Naive thymus-derived CD4-positive, alpha-beta T cell (primary cell): ENCODE measurements at regions not wholly inside any gene's neighbourhood (a gene's known extent, or its start where the extent isn't known, plus 50 kb on each side); places are given as distances from the start of the nearest gene placed in this dataset.
A peak's percentile ranks its signal among the peaks of the same experiment; 100 is the strongest.
"Not testable (repeated sequence)": the region's sequence is repeated elsewhere in the genome, so short reads cannot be mapped to it uniquely, and the experiment has no call there.

Source experiments
- ATAC-seq: fragments of 150-1000 bp; cut with Tn5 transposase; 2 replicates; pipeline ENCODE4 v1.10.0; 2021; ENCODE audit warnings: mild to moderate bottlenecking, moderate library complexity
- CTCF ChIA-PET: fragments of 350-600 bp; sonication (Branson Sonifier 250); formaldehyde crosslinking; loops from one replicate; lab custom pipeline; 2021; ENCODE audit warnings: antibody characterized with exemption; lab: Charles Lee
- POLR2A ChIA-PET: fragments of 350-600 bp; sonication (Branson Sonifier 250); formaldehyde crosslinking; loops from one replicate; lab custom pipeline; 2021; ENCODE audit warnings: antibody characterized with exemption, inconsistent platforms; lab: Charles Lee
- DNase-seq, 9 donors: peaks; one replicate each; pipeline versions ENCODE4 v3.0.0 to v3.0.0-alpha.2; 2020 to 2022; ENCODE audit warnings: mixed read lengths in 1 of 9
- H3K27ac ChIP-seq: one replicate; pipeline ENCODE4 v1.7.0; 2013; ENCODE audit warnings: mild to moderate bottlenecking, low read depth, low read length, moderate library complexity
- H3K27me3 ChIP-seq, 2 donors: one replicate each; pipeline ENCODE4 v1.7.0; 2013; ENCODE audit warnings: low read length in 2 of 2, mild to moderate bottlenecking in 2 of 2, moderate library complexity in 2 of 2; ENCODE audit not compliant: control insufficient read depth in 2 of 2, insufficient read depth in 2 of 2
- H3K36me3 ChIP-seq, 3 experiments: 1 replicate in 2 of 3; 2 replicates in 1 of 3; pipeline ENCODE4 v1.7.0; 2013; ENCODE audit warnings: low read length in 3 of 3, mild to moderate bottlenecking in 3 of 3, moderate library complexity in 1 of 3; ENCODE audit not compliant: insufficient read depth in 3 of 3, control insufficient read depth in 2 of 3
- H3K4me1 ChIP-seq, 2 donors: one replicate each; pipeline ENCODE4 v1.7.0; 2013; ENCODE audit warnings: low read length in 2 of 2, mild to moderate bottlenecking in 2 of 2, moderate library complexity in 1 of 2; ENCODE audit not compliant: control insufficient read depth in 2 of 2, insufficient read depth in 2 of 2
- H3K4me3 ChIP-seq: 2 replicates; pipeline ENCODE4 v1.7.0; 2013; ENCODE audit warnings: mild to moderate bottlenecking, low read length
- H3K9me3 ChIP-seq, 3 experiments: 1 replicate in 2 of 3; 2 replicates in 1 of 3; pipeline ENCODE4 v1.7.0; 2013; ENCODE audit warnings: low read length in 3 of 3; ENCODE audit not compliant: control insufficient read depth in 2 of 3
- H3K27ac Mint-ChIP-seq, 9 donors: one replicate each; pipeline ENCODE4 v1.8.0; 2020 to 2022; ENCODE audit warnings: mixed read lengths in 9 of 9, mild to moderate bottlenecking in 8 of 9, moderate library complexity in 5 of 9, inconsistent platforms in 2 of 9
- H3K27me3 Mint-ChIP-seq, 5 donors: one replicate each; pipeline ENCODE4 v1.8.0; 2021 to 2022; ENCODE audit warnings: mixed read lengths in 5 of 5, mild to moderate bottlenecking in 1 of 5
- H3K36me3 Mint-ChIP-seq, 5 donors: one replicate each; pipeline ENCODE4 v1.8.0; 2020 to 2022; ENCODE audit warnings: mixed read lengths in 5 of 5, mild to moderate bottlenecking in 3 of 5, inconsistent platforms in 1 of 5
- H3K4me1 Mint-ChIP-seq, 7 donors: one replicate each; pipeline ENCODE4 v1.8.0; 2020 to 2022; ENCODE audit warnings: mixed read lengths in 7 of 7, mild to moderate bottlenecking in 3 of 7, inconsistent platforms in 1 of 7
- H3K4me3 Mint-ChIP-seq, 10 donors: one replicate each; pipeline ENCODE4 v1.8.0; 2020 to 2022; ENCODE audit warnings: mild to moderate bottlenecking in 10 of 10, mixed read lengths in 10 of 10, moderate library complexity in 6 of 10, inconsistent platforms in 2 of 10
- H3K9me3 Mint-ChIP-seq, 11 donors: one replicate each; pipeline ENCODE4 v1.8.0; 2020 to 2022; ENCODE audit warnings: mixed read lengths in 11 of 11, mild to moderate bottlenecking in 4 of 11, inconsistent platforms in 1 of 11, moderate library complexity in 1 of 11
- intact Hi-C, 2 donors: fragments of 100-400 bp; cut with micrococcal nuclease; formaldehyde crosslinking; loops; one replicate each; pipeline ENCODE4 v1.15.1; 2023

DNA sequence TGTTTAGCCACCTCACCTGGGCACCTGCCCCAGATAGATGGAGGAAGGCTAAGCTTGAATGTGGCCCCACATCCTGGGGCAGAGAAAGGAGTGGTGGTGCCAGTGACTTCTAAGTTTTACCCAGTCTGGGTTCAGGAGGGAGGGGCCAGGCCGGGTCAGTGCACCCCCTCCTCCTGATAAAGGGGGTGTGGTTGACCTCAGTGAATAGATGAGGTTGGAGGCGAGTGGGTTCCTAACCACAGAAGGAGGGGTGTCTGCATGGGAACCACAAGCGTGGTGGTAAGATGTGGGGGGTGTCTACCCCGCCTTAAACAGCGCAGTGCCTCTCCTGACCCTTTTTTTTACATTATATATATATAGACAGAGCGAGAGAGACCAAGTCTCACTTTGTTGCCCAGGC lies 105.3 kb upstream of the KCTD7 start:
- ChIA-PET CTCF (no interaction called here), POLR2A (no interaction called here)
- Mint-ChIP-seq H3K4me3 (no peak overlapping the region), H3K9me3 (no peaks in the 10 kb centered on the region), H3K27ac (peak overlapping the region in 2 of 9 donors; percentile 33 to 48), H3K27me3 (no peaks in the 10 kb centered on the region), H3K36me3 (no peaks in the 10 kb centered on the region), H3K4me1 (peaks cover 0 to 5% (median 0%) of the 10 kb centered on the region in 7 donors)
- Histone ChIP-seq H3K9me3 (no peaks in the 10 kb centered on the region), H3K27ac (no peak overlapping the region), H3K4me1 (no peaks in the 10 kb centered on the region), H3K27me3 (no peaks in the 10 kb centered on the region), H3K4me3 (no peak overlapping the region), H3K36me3 (no peaks in the 10 kb centered on the region)
- ATAC-seq (peak; percentile 29), DNase-seq (no peak)
- intact Hi-C loops: loop anchor here in 1 of 2 donors (10.0 kb wide), 1 partner anchor 59 kb away; no protein-coding TSS in a partner anchor

- no peak for DNase-seq
- H3K9me3 Mint-ChIP-seq: no peaks in the 10 kb centered on the region
- CTCF ChIA-PET: interaction anchor here (0.5 kb wide), 1 partner anchor 385 kb away, joined by 3 read pairs; no protein-coding TSS in a partner anchor
Measured at GRCh38 chr7:66524738-66525137, 103.9 kb upstream of the KCTD7 start.

DNA sequence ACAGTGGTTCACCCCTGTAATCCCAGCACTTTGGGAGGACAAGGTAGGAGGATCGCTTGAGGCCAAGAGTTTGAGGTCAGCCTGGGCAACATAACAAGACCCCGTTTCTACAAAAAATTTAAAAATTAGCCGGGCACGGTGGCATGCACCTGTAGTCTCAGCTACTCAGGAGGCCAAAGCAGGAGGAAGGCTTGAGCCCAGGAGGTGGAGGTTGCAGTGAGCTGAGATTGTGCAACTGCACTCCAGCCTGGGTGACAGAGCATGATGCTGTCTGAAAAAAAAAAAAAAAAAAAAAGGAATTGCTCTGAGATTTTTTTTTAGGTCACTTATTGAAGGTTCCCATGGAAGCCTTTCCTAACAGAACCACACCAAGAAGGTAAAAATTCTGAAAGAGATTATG lies 101.9 kb upstream of the KCTD7 start:
- H3K27ac Mint-ChIP-seq, H3K27me3 ChIP-seq, POLR2A ChIA-PET, ATAC-seq, H3K27me3 Mint-ChIP-seq, H3K36me3 ChIP-seq, H3K4me3 Mint-ChIP-seq, H3K4me1 ChIP-seq, H3K27ac ChIP-seq, H3K9me3 ChIP-seq, CTCF ChIA-PET, H3K4me1 Mint-ChIP-seq, H3K4me3 ChIP-seq, DNase-seq, H3K9me3 Mint-ChIP-seq, H3K36me3 Mint-ChIP-seq: not testable (repeated sequence)
- intact Hi-C loops: loop anchor here in 1 of 2 donors (10.0 kb wide), 1 partner anchor 62 kb away; no protein-coding TSS in a partner anchor

More at GRCh38 chr7:66524738-66525137, 103.9 kb upstream of the KCTD7 start:
- Mint-ChIP-seq H3K4me3 (no peak overlapping the region), H3K27me3 (no peaks in the 10 kb centered on the region), H3K4me1 (peaks cover 0 to 5% (median 0%) of the 10 kb centered on the region in 7 donors), H3K36me3 (peaks cover 0 to 4% (median 0%) of the 10 kb centered on the region in 5 donors), H3K27ac (peak overlapping the region in 5 of 9 donors; percentile 26 to 77 (median 51))
- H3K36me3 ChIP-seq: peaks cover 0 to 4% (median 0%) of the 10 kb centered on the region in 3 experiments
- no peak overlapping the region for H3K27ac ChIP-seq
- H3K27me3 ChIP-seq: no peaks in the 10 kb centered on the region
- no peaks in the 10 kb centered on the region for H3K4me1 ChIP-seq
- intact Hi-C loops: loop anchor here in 1 of 2 donors (10.0 kb wide), 1 partner anchor 60 kb away; no protein-coding TSS in a partner anchor
- POLR2A ChIA-PET: no interaction called here
- H3K9me3 ChIP-seq: no peaks in the 10 kb centered on the region
- no peak overlapping the region for H3K4me3 ChIP-seq
- ATAC-seq: no peak

DNA sequence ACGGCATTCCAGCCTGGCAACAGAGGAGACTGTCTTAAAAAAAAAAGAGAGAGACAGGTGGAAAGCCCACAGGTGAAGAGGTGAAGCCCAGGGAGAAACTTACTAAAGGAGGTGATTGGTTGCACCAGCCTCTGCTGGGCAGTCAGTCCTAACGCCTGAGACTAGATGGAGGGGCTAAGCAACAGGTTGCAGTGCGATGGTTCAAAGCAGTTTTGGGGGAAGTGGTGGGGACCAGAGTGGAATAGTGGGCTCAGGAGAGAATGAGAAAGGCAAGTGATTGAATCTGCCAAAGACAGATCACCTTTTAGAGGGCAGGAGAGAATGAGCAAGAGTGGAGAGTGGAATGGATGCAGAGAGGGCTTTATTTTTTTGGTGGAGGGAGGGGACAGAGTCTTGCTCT lies 100.0 kb upstream of the KCTD7 start:
- no peak for DNase-seq
- no peaks in the 10 kb centered on the region for H3K27me3 Mint-ChIP-seq
- peaks cover 0 to 12% (median 0%) of the 10 kb centered on the region in 5 donors for H3K36me3 Mint-ChIP-seq
- ChIA-PET CTCF (no interaction called here), POLR2A (no interaction called here)
- no peak for ATAC-seq
- no peaks in the 10 kb centered on the region for H3K27me3 ChIP-seq
- no peak overlapping the region for H3K27ac ChIP-seq
- H3K27ac Mint-ChIP-seq: peak overlapping the region in 6 of 9 donors; percentile 22 to 63 (median 42)
- H3K9me3 Mint-ChIP-seq: no peaks in the 10 kb centered on the region
- H3K4me1 ChIP-seq: no peaks in the 10 kb centered on the region
- H3K4me3 Mint-ChIP-seq: no peak overlapping the region
- H3K4me3 ChIP-seq: no peak overlapping the region
- H3K9me3 ChIP-seq: no peaks in the 10 kb centered on the region
- peaks cover 0 to 4% (median 0%) of the 10 kb centered on the region in 7 donors for H3K4me1 Mint-ChIP-seq
- peaks cover 0 to 8% (median 0%) of the 10 kb centered on the region in 3 experiments for H3K36me3 ChIP-seq
- intact Hi-C loops: loop anchor here in 1 of 2 donors (10.0 kb wide), 1 partner anchor 64 kb away; no protein-coding TSS in a partner anchor

- H3K4me3 Mint-ChIP-seq: no peak overlapping the region
Measured at GRCh38 chr7:66529883-66530610, 98.6 kb upstream of the KCTD7 start.

DNA sequence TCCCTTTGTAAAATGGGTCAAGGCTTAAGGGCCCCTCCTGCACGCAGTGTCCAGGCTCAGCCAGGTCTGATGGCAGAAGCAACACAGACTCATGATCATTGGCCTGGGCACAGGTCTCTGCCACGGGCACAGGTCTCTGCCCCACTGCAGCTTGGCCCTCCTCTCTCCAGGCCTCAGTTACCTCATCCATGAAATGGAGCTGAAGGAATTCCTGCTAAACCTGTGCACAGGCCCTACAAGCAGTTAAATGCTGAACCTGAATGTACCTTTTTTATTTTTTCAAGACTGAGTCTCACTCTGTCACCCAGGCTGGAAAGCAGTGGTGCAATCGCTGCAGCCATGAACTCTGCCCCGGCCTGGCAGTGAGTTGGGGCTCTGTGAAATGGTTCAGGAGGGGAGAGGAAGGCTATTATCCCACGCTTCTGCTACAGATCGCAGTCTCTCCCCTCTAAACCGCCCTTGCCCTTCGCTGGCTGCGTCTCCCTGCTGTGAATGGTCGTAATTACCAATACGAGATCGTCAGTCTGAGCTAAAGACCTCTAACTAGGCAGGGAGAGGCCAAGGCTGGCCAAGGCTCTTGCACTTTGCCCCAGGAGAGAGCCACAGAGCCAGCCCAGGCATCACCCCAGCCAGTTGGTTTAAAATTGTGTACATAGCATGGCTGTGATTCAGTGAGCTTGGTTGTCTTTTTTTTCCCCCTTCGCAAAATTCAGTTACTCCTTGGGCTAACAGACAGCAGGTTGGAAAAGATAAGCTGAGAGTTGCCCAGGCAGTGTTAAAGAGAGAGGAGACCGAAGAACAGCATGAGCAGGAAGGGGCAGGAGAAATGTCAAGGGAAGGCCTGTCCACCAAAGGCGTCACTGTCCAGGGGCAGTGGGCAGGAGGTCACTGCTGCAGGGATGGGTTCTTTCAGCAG lies 93.0 kb upstream of the KCTD7 start:
- Mint-ChIP-seq H3K4me1 (peaks cover 0 to 4% (median 0%) of the 10 kb centered on the region in 7 donors), H3K4me3 (no peak overlapping the region), H3K9me3 (no peaks in the 10 kb centered on the region), H3K27ac (peak overlapping the region in 2 of 9 donors; percentile 45 to 84), H3K36me3 (peaks cover 0 to 8% (median 0%) of the 10 kb centered on the region in 5 donors), H3K27me3 (no peaks in the 10 kb centered on the region)
- POLR2A ChIA-PET: no interaction called here
- intact Hi-C loops: no loop called here
- no peaks in the 10 kb centered on the region for H3K9me3 ChIP-seq
- no peaks in the 10 kb centered on the region for H3K27me3 ChIP-seq
- H3K36me3 ChIP-seq: no peaks in the 10 kb centered on the region
- CTCF ChIA-PET: no interaction called here
- ATAC-seq (no peak), DNase-seq (no peak)
- H3K27ac ChIP-seq: no peak overlapping the region
- H3K4me3 ChIP-seq: no peak overlapping the region
- H3K4me1 ChIP-seq: no peaks in the 10 kb centered on the region

More at GRCh38 chr7:66529883-66530610, 98.6 kb upstream of the KCTD7 start:
- Mint-ChIP-seq H3K27ac (peak overlapping the region in 5 of 9 donors; percentile 40 to 71 (median 49)), H3K27me3 (no peaks in the 10 kb centered on the region), H3K36me3 (peaks cover 0 to 12% (median 0%) of the 10 kb centered on the region in 5 donors), H3K9me3 (no peaks in the 10 kb centered on the region), H3K4me1 (peaks cover 0 to 4% (median 0%) of the 10 kb centered on the region in 7 donors)
- Histone ChIP-seq H3K9me3 (no peaks in the 10 kb centered on the region), H3K4me1 (no peaks in the 10 kb centered on the region), H3K27me3 (no peaks in the 10 kb centered on the region), H3K4me3 (no peak overlapping the region), H3K27ac (no peak overlapping the region), H3K36me3 (peaks cover 0 to 8% (median 0%) of the 10 kb centered on the region in 3 experiments)
- ChIA-PET CTCF (no interaction called here), POLR2A (no interaction called here)
- no peak for ATAC-seq
- intact Hi-C loops: loop anchor here in 1 of 2 donors (10.0 kb wide), 1 partner anchor 65 kb away; no protein-coding TSS in a partner anchor
- DNase-seq: no peak
